HL-60 (cell line): ENCODE measurements at regions not wholly inside any gene's neighbourhood (a gene's known extent, or its start where the extent isn't known, plus 50 kb on each side); places are given as distances from the start of the nearest gene placed in this dataset.

Experiments
- CTCF ChIP-seq: IDR thresholded peaks from one replicate; pipeline ENCODE4 v1.5.1; 2011; ENCODE audit warnings: low read length, control low read depth, inconsistent platforms; ENCODE audit not compliant: insufficient read depth
- POLR2AphosphoS5 ChIP-seq: IDR thresholded peaks from 2 replicates; pipeline ENCODE4 v1.6.1; 2012; ENCODE audit warnings: low read depth
- REST ChIP-seq: IDR thresholded peaks from 2 replicates; pipeline ENCODE4 v1.6.1; 2012; ENCODE audit warnings: low read depth; ENCODE audit not compliant: insufficient replicate concordance

DNA sequence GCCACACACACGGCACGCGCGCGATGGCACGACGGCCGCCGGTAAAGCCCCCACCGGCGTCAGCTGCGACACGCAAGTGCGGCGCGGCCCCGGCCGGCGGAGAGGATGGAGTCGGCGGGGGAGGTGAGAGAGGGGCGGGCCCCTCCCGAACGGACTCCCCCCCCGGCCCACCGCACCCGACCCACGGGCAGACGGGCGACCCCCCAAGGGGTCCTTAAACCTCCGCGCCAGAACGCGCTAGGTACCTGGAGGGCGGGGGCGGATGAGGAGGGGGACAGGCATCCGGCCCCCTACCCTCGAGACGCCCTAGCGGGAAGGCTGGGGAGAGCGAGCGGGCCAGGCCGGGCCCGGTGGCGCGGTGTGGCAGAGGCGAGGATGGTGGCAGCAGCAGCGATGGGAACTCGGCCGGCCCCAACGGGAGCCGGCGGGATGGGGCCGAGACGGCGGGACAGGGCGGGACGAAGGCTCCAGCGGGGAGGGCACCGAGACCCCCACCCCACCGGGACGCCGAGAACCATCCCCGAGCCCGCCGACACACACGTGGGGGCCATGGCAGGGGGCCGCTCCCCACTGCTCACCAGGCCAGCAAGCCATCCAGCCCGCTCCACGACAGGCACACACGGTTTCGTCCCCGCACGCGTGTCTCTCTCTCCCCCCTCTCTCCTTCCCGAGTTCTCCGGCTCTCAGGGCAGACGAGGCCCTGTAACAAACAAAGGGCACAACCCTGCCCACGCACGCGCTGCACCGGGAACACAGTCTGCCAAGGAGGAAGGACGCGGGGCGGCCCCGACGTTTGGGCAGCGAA is 1515.4 kb upstream of the DEFB115 start:
- TF ChIP-seq CTCF, result no peak
- no peak for TF ChIP-seq POLR2AphosphoS5
- TF ChIP-seq REST, result no peak
